GM21529 (cell line): ENCODE measurements at regions not wholly inside any gene's neighbourhood (a gene's known extent, or its start where the extent isn't known, plus 50 kb on each side); places are given as distances from the start of the nearest gene placed in this dataset.
"Not testable (repeated sequence)": the region's sequence is repeated elsewhere in the genome, so short reads cannot be mapped to it uniquely, and the experiment has no call there.

Experiments
- ATAC-seq: cut with Tn5 transposase; IDR thresholded peaks from one replicate; pipeline ENCODE4 v1.9.1; 2021; ENCODE audit not compliant: unreplicated experiment

GRCh38 chr5:53265043-53265442 is 155.5 kb upstream of the MOCS2 start:
- ATAC-seq = no peak

GRCh38 chr5:53268241-53268640 is 158.7 kb upstream of the MOCS2 start:
- ATAC-seq = not testable (repeated sequence)

GRCh38 chr5:53275666-53276065 is 166.1 kb upstream of the MOCS2 start:
- ATAC-seq = no peak

- ATAC-seq = no peak
Observed at GRCh38 chr5:53276825-53277224, 167.3 kb upstream of the MOCS2 start.

GRCh38 chr5:53277491-53277890 is 167.9 kb upstream of the MOCS2 start:
- ATAC-seq = no peak

- no peak for ATAC-seq
Observed at GRCh38 chr5:53287573-53287972, 178.0 kb upstream of the MOCS2 start.

- ATAC-seq = no peak
Observed at GRCh38 chr5:53288511-53288910, 179.0 kb upstream of the MOCS2 start.

GRCh38 chr5:53291047-53291446 is 181.5 kb upstream of the MOCS2 start:
- no peak for ATAC-seq

- ATAC-seq = no peak
Observed at GRCh38 chr5:53291528-53291927, 182.0 kb upstream of the MOCS2 start.

- ATAC-seq = no peak
Observed at GRCh38 chr5:53298841-53299240, 181.6 kb upstream of the FST start.

GRCh38 chr5:53302529-53302928 is 177.9 kb upstream of the FST start:
- ATAC-seq = no peak

GRCh38 chr5:53303105-53303504 is 177.3 kb upstream of the FST start:
- ATAC-seq = no peak

- ATAC-seq = not testable (repeated sequence)
Observed at GRCh38 chr5:53305316-53305715, 175.1 kb upstream of the FST start.

GRCh38 chr5:53309653-53310052 is 170.8 kb upstream of the FST start:
- ATAC-seq = no peak

- ATAC-seq = no peak
Observed at GRCh38 chr5:53311681-53312080, 168.7 kb upstream of the FST start.

GRCh38 chr5:53313145-53313544 is 167.3 kb upstream of the FST start:
- no peak for ATAC-seq

- ATAC-seq = no peak
Observed at GRCh38 chr5:53318303-53318702, 162.1 kb upstream of the FST start.

GRCh38 chr5:53319315-53319714 is 161.1 kb upstream of the FST start:
- ATAC-seq = no peak

- ATAC-seq = no peak
Observed at GRCh38 chr5:53321073-53321472, 159.4 kb upstream of the FST start.

- ATAC-seq = no peak
Observed at GRCh38 chr5:53321721-53322120, 158.7 kb upstream of the FST start.

GRCh38 chr5:53322257-53322656 is 158.2 kb upstream of the FST start:
- ATAC-seq = no peak

GRCh38 chr5:53323511-53323910 is 156.9 kb upstream of the FST start:
- ATAC-seq = no peak

GRCh38 chr5:53323943-53324642 is 156.3 kb upstream of the FST start:
- ATAC-seq = no peak
